Superior temporal gyrus (tissue), 1 donor: ENCODE measurements at regions not wholly inside any gene's neighbourhood (a gene's known extent, or its start where the extent isn't known, plus 50 kb on each side); places are given as distances from the start of the nearest gene placed in this dataset.
"Not testable (repeated sequence)": the region's sequence is repeated elsewhere in the genome, so short reads cannot be mapped to it uniquely, and the experiment has no call there.

Source experiments
- DNase-seq: peaks from one replicate; pipeline ENCODE4 v3.0.0-alpha.2; 2016; ENCODE audit errors: extremely low spot score

DNA sequence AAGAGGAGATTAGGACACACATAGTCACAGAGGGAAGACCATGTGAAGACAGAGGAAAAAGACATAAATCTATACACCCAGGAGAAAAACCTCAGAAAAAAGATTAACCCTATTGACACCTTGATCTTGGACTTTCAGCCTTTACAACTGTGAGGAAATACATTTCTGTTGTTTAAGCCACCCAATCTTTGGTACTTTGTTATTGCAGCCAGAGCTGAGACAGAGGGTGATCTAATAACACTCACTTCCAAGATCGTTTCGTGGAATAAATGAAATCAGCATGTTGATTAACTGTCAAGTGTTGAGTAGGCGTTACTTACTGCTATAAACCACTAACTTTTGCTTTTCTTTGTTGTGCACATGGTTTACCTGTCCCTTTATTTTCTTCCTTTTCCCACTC lies 361.2 kb upstream of the RIOK2 start:
- DNase-seq: no peak

DNA sequence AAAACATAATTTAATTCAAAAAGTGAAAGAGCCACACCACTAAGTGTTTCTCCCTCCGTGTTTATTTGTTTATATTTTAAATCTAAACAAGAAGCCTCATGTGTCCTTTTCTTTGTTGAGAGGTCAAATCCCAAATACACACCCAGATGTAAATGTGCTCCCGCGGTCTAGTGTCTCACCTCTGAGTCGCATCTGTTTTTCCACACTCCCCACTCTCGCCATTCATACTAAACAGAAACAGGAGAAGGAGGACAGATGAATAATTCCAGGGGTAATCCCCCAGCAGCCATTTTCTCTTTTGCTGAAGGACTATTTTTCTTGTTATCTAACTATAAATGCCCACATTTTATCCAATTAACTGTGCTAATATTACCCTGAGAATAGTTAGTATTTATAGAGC lies 361.6 kb upstream of the RIOK2 start:
- no peak for DNase-seq

DNA sequence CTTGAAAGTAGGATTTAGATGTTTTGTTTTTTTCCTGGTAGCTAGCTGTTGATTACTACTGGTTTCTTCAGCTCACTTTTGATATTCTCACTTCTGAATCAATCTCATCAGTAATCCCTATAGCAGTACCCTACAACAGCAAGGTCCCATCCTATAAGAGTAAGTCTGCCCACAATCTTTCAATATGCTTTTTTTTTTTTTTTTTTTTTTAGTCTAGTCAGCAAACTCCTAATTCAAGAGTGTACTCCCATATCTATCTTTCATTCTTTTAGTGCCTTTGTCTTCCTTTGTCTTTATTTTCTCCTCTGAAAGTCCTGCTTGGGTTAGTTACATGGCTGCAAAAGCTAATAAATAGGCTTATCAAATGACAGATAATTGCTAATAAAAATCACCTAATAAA lies 362.4 kb upstream of the RIOK2 start:
- DNase-seq: no peak

DNA sequence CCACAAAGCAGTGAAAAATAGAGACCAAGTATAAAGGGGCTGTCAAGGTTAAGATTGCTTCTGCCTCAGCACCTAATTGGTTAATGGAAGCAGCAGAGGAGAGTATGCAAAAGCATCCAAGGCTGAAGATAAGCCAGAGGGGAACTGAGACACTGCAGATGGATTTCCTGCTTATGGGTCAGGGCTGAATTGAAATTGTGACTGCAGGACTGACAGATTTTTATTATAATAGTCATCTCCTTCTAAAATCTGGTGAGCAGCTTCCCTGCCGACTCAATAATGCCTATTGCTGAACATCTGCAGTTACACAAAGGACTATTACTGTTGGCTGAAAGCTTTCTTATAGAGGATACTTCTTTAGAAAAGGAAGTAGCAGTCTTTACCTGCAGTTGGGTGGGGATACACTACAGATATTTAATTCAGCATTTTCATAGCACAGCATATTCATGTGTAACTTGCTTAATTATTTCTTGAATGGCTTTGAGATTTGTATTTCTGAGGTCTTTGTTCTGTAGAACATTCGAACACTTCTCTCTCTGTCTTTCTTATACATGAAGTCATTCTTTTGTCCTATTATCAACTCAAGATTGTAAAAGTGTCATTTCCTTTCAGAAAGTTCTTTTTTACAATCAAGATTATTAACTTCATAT lies 363.0 kb upstream of the RIOK2 start:
- no peak for DNase-seq

DNA sequence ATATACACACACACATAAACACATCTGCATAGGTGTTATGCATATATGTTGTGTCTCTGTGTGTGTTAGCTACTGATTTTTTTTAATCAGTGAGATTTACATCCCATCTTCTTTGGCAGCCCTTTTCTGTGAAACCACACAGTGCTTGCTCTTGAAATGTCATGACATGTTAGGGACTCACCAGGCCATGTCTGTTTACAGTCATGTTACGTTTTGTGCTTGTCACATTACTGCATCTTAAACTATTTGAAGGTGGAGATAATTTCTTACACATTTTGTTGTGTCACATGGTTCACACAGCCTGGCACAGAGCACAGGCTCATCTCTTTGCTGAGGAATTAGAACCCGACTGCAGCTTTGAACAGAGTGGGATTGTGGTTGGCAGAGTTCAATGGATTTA lies 364.4 kb upstream of the RIOK2 start:
- DNase-seq: no peak

DNA sequence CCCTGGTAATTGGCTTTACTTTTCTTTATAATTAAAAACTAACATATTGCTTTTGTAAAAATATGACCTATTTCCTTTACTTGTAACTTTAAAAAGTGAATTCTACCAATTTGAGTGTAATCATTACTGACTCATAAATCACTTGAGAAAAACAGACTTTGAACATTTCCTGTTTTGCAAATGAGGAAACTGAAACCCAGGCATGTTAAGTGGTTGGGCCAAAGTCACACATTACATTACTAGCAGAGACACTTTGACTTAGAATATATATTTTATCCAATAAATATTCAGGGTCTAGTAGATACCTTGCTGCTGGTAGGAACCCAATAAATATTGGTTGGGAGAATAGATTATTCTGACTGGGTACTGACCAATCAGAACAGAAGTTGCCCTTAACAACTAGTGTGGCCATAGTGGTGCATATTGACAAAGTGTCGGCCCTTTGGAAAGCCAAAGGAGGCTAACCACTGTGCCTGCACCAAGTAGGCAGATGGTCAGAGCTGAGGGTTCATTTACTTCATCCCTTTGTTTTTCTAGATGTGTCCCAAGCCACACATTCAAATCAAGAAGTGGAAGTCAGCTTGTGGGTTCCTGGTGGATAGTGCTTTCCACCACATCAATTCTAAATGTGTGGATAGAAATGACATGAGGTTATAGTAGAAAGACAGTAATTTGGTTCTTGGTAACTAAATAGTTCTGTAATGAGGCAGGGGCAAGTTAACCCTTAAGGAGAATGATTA lies 365.1 kb upstream of the RIOK2 start:
- DNase-seq: no peak

DNA sequence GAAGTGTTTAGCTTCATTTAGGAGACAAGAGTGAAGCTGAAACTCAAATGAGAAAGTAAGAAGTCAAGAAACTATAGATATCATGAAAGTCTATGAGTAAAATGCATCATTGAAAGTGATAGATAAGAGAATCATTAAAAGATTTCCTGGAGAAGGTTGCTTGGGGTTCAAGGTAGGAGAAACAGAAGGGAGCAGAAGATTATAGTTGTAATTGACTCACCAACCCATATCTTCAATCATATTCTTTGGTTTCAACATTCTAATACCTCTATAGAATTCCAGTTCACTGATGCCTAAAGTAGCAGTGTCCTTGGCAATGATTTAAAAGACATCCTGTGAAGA lies 365.7 kb upstream of the RIOK2 start:
- DNase-seq: no peak

DNA sequence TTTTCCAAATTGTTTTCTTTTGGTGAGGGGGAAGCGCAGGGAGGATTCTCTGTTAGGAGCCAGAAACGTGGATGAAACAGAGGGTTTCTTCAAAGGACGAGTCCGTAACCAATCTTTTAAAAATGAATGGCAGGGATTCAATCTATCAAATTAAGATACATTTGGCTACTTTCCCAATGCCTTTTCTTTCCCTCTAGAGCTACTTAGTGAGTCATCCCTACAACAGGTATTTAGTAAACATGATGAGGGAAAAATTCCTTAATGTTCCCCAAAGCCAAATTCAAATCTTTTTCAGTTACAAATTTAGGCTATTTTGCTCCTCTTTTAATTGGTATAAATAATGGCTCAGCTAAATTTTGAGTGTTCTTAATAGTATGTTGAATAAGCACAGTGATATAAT lies 366.4 kb upstream of the RIOK2 start:
- DNase-seq: no peak

DNA sequence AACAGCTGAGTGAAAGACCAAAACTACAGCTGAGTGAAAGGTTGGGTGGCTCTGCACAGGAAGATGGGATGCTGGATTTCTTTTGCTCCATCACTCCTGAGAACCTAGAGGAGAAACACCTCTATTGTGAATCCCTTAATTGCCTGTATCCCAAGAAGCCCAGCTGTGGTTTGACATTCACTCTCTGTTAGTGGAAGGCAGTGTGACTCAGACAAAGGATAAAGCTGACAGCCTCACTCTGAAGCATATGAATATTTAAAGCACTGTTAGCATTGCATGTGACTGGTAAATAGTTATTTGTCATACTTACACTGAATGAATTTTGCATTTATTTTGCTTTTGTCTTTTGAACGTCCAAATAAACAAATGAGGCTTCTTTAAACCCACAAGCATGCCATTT lies 367.1 kb upstream of the RIOK2 start:
- peak; percentile 63 for DNase-seq

DNA sequence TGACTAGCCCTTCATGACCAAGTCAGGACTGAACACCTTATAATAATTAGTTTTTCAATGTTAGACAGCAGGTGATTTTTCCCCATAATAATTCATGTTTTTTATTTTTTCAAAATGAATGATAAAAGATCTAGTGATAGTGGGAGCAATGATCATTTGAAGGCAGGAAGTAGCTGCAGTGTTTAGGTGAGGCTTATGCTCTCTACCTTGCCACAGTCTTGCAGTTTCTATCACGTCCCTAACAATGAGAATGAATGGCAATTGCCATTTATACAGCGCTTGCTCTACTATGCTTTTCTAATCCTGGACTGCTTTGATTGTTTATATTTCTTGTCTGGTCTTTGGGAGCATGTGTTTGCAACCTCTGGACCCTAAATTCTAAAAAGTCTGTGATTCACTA lies 367.8 kb upstream of the RIOK2 start:
- DNase-seq: no peak

DNA sequence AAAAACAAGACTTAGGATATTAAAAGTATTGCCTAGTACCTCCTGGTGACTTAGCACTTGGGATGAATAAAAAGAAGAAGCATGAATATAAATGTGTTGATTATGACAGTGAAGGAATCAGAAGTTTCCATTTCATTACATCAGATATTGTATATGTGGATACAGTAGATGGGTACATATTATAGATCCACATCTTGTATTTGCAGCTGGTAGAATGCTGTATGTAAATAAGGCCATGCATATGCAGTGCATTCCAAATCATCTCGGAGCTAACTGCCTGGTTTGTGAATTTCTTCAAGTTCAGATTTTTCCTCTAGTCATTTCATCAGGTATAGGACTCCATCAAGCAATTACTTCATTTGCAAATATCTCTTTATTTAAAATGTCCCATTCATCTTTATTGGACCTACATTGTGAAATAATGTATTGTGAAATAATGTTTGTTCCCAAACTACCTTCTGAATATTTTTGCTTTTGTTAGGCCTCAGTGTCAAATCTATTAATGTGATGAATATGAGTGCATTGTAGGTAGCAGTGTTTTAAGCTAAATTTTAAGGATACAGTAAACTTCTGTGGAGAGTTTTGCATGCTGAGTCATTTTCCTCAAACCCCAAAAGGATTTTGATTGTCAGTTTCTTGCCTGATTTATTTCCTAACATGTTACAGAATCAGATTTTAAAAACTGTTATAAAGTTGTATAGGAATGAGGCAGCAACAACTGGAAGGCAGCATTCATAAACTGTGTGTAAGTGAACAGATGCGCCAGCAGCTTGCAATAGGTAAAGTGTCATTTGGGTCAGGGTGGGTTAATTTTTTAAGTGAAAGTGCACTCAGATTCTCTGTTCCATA lies 370.8 kb upstream of the RIOK2 start:
- DNase-seq: peak; percentile 22

DNA sequence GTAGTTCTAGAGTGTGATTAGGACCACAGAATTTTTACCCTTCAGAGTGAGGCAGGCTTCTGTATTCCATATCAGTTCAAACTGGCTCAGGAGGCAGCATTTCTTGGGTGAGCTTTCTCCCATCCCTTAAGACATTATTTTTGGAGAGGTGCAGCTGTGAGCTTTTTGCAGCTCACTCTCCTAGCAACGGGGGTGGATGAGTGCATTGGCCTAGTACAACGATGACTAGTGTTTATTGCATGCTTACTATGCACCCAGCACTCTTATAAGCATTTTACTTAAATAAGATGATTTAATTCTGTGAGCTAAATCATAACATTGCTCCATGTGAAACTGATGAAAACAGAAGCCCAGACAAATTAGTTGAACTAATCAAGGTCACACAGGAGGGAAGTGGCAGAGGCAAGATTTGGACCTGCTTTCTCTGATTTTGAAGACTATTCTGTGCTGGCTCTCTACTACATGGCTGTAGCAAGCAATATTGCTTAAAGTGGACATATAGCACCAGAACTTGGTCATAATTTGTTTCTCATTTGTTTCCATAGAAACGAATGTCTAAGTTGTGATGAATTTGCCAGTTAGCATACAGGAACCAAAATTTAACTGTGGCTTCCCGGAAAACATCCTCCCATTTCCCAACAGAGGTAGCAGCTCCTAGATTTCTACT lies 372.1 kb upstream of the RIOK2 start:
- DNase-seq: peak; percentile 69

DNA sequence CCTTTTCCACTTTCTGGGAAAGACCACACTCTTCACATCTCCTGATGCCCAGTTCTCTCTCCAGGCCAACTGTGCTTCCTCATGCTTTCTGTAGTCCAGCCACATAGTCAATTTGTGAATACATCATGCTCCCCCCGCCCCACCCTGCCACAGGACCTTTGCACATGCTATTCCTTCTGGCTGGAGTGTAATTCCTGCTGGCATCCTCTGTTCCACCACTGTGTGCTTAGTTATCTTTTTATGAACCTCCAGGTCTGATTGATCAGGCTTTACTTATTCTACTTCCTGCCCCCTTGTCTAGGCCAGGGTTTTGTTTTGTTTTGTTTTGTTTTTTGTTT lies 372.6 kb upstream of the RIOK2 start:
- DNase-seq: no peak

DNA sequence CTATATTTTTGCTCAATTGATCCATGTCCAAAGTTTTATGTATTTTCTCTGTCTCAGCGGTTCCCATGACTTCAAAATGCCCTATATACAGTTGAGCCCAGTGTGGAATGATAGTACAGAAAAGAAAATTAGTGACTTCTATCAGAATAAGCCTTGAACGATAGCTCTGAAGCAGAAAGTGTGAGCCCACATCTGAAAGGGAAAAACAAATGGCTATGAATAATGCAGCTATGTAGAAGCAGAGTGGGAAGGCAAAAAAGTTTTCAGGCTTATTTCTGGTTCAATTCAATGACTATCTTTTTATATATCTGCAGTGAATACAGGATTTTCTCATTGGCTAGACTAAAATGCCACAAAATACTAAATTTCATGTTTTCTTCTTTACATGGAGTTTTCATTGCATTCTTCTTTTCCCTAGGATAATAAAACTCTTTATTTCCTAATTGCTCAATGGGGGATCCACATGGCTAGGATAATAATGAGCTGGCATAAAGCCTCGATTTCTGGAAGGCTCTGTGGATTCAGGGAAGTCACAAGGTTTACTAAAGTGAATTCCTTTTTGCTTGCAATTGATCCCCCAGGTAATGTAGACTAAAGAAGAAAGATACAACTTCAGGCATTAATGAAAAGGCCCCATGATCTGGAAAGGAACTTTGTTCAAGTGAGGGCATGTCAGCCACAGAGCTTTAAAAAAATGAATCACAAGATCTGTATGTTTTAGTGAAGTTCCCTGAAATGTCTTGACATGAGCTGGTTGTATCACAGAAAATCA lies 377.0 kb upstream of the RIOK2 start:
- no peak for DNase-seq

DNA sequence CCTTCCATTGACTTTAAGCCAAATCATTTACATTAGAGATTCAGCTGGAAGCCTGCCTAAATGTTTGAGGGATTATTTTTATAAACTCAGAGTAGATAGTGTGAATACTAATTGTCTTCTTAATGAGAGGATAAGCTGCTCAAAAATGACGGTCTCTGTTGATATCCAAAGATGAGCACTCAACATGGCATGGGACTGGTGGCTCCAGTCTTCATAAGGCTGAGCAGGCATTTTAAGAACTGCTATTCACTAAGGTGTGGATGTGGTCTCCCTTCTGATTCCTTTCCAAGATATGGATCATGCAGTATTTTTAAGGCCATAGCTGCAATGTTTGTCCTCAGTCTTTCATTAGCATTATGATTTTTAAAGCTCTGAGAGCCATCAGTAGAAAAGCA lies 377.5 kb upstream of the RIOK2 start:
- no peak for DNase-seq

DNA sequence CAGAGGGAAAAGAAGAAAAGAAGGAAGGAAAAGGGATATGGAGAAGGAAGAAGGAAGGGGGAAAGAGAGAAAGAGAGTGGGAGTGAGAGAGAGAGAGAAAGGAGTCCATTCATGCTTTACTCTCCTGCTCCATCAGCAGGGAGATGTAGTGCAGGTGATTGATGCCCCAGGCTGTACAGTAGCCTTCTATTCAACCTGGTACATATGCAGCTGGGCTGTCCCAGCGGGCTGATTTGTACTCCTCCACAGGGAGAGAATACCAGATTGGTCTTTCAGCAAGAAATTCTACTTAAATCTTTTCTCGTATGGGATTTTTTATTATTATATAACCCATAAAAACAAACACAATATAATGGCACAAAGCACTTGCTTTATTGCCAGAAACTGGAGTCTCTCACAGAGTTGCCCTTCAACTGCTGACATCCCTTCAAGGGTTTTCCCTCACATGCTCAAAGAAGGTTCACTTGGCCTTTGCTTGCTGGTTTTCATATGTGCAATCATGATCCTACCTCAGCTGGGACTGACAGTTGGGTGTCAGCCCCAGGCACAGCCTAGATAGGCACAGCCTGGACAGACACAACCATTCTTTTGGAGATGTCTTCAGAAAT lies 380.1 kb upstream of the RIOK2 start:
- no peak for DNase-seq

DNA sequence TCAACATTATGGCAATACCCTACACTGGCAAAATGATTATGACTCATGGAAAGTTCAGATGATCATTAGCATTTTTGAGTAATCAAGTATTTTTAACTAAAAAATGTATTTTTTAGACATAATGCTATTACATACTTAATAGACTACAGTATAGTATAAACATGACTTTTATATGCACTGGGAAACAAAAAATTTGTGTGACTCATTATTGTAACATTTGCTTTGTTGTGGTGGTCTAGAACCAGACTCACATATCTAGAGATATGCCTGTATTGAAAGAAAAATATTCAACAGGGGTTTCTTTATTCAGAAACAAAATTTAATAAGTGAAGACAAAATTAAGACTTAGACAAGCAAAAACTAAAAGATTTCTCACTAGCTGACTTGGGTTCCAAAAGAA lies 385.3 kb upstream of the RIOK2 start:
- DNase-seq: no peak

DNA sequence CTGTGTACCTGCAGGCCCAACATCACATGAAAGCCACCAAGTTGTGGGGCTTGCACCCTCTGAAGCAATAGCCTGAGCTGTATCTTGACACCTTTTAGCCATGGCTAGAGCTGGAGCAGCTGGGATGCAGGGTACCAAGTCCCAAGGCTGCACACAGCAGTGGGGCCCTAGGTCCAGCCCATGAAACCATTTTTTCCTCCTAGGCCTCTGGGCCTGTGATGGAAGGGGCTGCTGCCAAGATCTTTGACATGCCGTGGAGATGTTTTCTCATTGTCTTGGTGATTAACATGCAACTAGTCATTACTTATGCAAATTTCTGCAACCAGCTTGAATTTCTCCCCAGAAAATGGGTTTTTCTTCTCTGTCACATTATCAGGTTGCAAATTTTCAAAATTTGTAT lies 387.2 kb upstream of the RIOK2 start:
- no peak for DNase-seq

DNA sequence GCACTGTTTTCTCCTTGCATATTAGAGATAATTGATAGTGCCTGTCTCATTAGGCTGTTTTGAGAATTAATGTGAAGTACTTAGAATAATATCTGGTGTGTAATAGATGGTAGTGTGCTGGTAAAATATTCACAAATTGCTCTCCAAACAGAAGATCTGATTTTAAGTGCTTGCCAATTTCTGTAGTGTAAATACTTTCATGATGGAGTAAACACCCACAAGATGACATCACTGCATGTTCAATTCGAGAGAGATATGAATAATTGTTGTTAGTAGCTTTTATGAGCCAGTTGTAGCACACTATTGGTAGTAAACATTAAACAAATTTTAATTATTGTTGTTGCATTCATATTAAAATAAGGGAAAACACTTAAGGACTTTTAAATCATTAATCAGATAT lies 392.3 kb upstream of the RIOK2 start:
- no peak for DNase-seq

DNA sequence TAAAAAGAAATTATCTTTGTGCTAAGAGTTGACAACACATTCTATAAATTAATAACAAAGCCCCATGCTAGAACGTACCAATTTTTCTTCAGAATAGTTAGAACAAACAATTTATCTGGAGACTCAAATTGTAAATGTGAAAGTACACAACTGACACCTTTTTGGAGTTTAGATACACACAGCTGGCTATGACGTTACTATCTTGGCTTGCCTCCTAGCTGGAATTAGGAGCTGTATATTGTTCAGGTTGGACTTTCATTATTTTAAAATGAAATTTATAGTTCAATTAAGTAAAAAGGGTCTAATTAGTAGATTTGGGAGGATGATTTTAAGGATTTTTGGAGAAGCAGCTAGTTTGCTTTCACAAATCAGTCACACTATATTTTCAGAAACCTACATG lies 393.9 kb upstream of the RIOK2 start:
- DNase-seq: no peak

DNA sequence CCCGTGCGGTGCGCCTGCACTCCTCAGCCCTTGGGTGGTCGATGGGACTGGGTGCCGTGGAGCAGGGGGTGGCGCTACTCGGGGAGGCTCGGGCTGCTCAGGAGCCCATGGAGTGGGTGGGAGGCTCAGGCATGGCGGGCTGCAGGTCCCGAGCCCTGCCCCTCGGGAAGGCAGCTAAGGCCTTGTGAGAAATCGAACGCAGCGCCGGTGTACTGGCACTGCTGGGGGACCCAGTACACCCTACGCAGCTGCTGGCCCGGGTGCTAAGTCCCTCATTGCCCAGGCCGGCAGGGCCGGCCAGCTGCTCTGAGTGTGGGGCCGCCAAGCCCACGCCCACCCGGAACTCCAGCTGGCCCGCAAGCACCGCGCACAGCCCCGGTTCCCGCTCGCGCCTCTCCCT lies 396.9 kb upstream of the RIOK2 start:
- not testable (repeated sequence) for DNase-seq
